ENCODE measurements at regions not wholly inside any gene's neighbourhood (a gene's known extent, or its start where the extent isn't known, plus 50 kb on each side); places are given as distances from the start of the nearest gene placed in this dataset.

GRCh38 chr4:115219315-115219860, 106.0 kb upstream of the NDST4 start:
- TF ChIP-seq TCF12 (IDR thresholded peaks at IDR 0.05; ENCODE audit: low read depth), result no peak
- no peak for TF ChIP-seq RAD21 (IDR thresholded peaks at IDR 0.05; ENCODE audit: low read depth)
- TF ChIP-seq EP300 (IDR thresholded peaks at IDR 0.05; ENCODE audit: borderline replicate concordance), result no peak
- no peak for TF ChIP-seq MAX (IDR thresholded peaks at IDR 0.05)
- TF ChIP-seq FOXM1 (IDR thresholded peaks at IDR 0.05; ENCODE audit: borderline replicate concordance, low read depth), result no peak
- TF ChIP-seq TAF1 (IDR thresholded peaks at IDR 0.05; ENCODE audit: low read depth), result no peak
- no peak for TF ChIP-seq NFIC (IDR thresholded peaks at IDR 0.05)
- no peak for TF ChIP-seq YY1 (IDR thresholded peaks at IDR 0.05; ENCODE audit: low read depth)
- no peak for TF ChIP-seq CREB1 (IDR thresholded peaks at IDR 0.05; ENCODE audit: low read depth)
- no peak for TF ChIP-seq ZBTB7A (IDR thresholded peaks at IDR 0.05; ENCODE audit: low read depth)
